Tibial artery (tissue), 4 donors: ENCODE measurements at regions not wholly inside any gene's neighbourhood (a gene's known extent, or its start where the extent isn't known, plus 50 kb on each side); places are given as distances from the start of the nearest gene placed in this dataset.
"Not testable (repeated sequence)": the region's sequence is repeated elsewhere in the genome, so short reads cannot be mapped to it uniquely, and the experiment has no call there.

ENCODE experiments used
- DNase-seq, 2 donors: peaks; one replicate each; pipeline ENCODE4 v3.0.0-alpha.2; 2019
- H3K27ac ChIP-seq, 2 donors: fragments of 200-600 bp; sonication (generic) in 1 of 2; 1 replicate in 1 of 2; 2 replicates in 1 of 2; pipeline ENCODE4 v1.5.1; 2018 to 2019; ENCODE audit warnings: mild to moderate bottlenecking in 1 of 2
- H3K27me3 ChIP-seq, 2 donors: fragments of 200-600 bp; sonication (generic) in 1 of 2; one replicate each; pipeline versions ENCODE4 v1.5.1 to v1.6.0; 2016 to 2019
- H3K36me3 ChIP-seq, 3 donors: fragments of 200-600 bp; sonication (generic) in 2 of 3; one replicate each; pipeline ENCODE4 v1.5.1; 2016 to 2019; ENCODE audit warnings: mild to moderate bottlenecking in 2 of 3
- H3K4me1 ChIP-seq, 4 donors: fragments of 200-600 bp; sonication (generic) in 2 of 4; 1 replicate in 3 of 4; 2 replicates in 1 of 4; pipeline ENCODE4 v1.5.1; 2016 to 2019
- H3K4me3 ChIP-seq, 2 donors: fragments of 200-600 bp; sonication (generic) in 1 of 2; 1 replicate in 1 of 2; 2 replicates in 1 of 2; pipeline ENCODE4 v1.5.1; 2018 to 2019; ENCODE audit warnings: mild to moderate bottlenecking in 2 of 2
- H3K9me3 ChIP-seq, 3 donors: fragments of 200-600 bp; sonication (generic) in 1 of 3; one replicate each; pipeline ENCODE4 v1.5.1; 2016 to 2019
- CTCF ChIP-seq, 2 experiments: fragments of 200-600 bp in 1 of 2; fragments of 450-650 bp in 1 of 2; IDR thresholded peaks; one replicate each; pipeline ENCODE4 v1.5.1; 2017 to 2019; ENCODE audit warnings: antibody characterized with exemption in 2 of 2, mild to moderate bottlenecking in 1 of 2, moderate library complexity in 1 of 2
- intact Hi-C: fragments of 100-400 bp; cut with DNase I; formaldehyde crosslinking; loops from one replicate; pipeline ENCODE4 v1.15.0; 2023; ENCODE audit warnings: low total_unique reads

GRCh38 chr13:60662595-60662994 lies 265.6 kb downstream of the TDRD3 start:
- DNase-seq, result no peak
- no peak overlapping the region for H3K4me3 ChIP-seq
- no peaks in the 10 kb centered on the region for H3K9me3 ChIP-seq
- intact Hi-C loops, result no loop called here
- no peak overlapping the region for H3K27ac ChIP-seq
- no peak for TF ChIP-seq CTCF (IDR thresholded peaks at IDR 0.05)
- H3K27me3 ChIP-seq, result no peaks in the 10 kb centered on the region
- no peaks in the 10 kb centered on the region for H3K36me3 ChIP-seq
- H3K4me1 ChIP-seq, result no peaks in the 10 kb centered on the region

- no peaks in the 10 kb centered on the region for H3K4me1 ChIP-seq
- no peak overlapping the region for H3K4me3 ChIP-seq
- no peak overlapping the region for H3K27ac ChIP-seq
- TF ChIP-seq CTCF (IDR thresholded peaks at IDR 0.05), result no peak
- H3K9me3 ChIP-seq, result no peaks in the 10 kb centered on the region
- H3K27me3 ChIP-seq, result no peaks in the 10 kb centered on the region
- DNase-seq, result no peak
- intact Hi-C loops, result no loop called here
- H3K36me3 ChIP-seq, result no peaks in the 10 kb centered on the region
These were observed 264.5 kb downstream of the TDRD3 start for GRCh38 chr13:60661521-60661920.

- not testable (repeated sequence) for H3K9me3 ChIP-seq, DNase-seq, H3K27me3 ChIP-seq, H3K36me3 ChIP-seq, H3K4me1 ChIP-seq, H3K4me3 ChIP-seq, H3K27ac ChIP-seq
- intact Hi-C loops, result loop anchor here (10.0 kb wide), 1 partner anchor 757 kb away; the partner anchor contains the start of gene PCDH20
These were observed 260.6 kb downstream of the TDRD3 start for GRCh38 chr13:60657586-60657985.

GRCh38 chr13:60655256-60655655 lies 258.2 kb downstream of the TDRD3 start:
- H3K36me3 ChIP-seq, result no peaks in the 10 kb centered on the region
- TF ChIP-seq CTCF (IDR thresholded peaks at IDR 0.05), result no peak
- DNase-seq, result no peak
- intact Hi-C loops, result loop anchor here (10.0 kb wide), 1 partner anchor 760 kb away; the partner anchor contains the start of gene PCDH20
- H3K9me3 ChIP-seq, result no peaks in the 10 kb centered on the region
- H3K4me3 ChIP-seq, result no peak overlapping the region
- H3K4me1 ChIP-seq, result no peaks in the 10 kb centered on the region
- H3K27me3 ChIP-seq, result no peaks in the 10 kb centered on the region
- no peak overlapping the region for H3K27ac ChIP-seq

- no peak overlapping the region for H3K4me3 ChIP-seq
- TF ChIP-seq CTCF (IDR thresholded peaks at IDR 0.05), result peak; percentile 32 to 52
- peak in 1 of 2 donors; percentile 37 for DNase-seq
- H3K9me3 ChIP-seq, result no peaks in the 10 kb centered on the region
- H3K4me1 ChIP-seq, result no peaks in the 10 kb centered on the region
- no peaks in the 10 kb centered on the region for H3K36me3 ChIP-seq
- H3K27me3 ChIP-seq, result no peaks in the 10 kb centered on the region
- intact Hi-C loops, result loop anchor here (10.0 kb wide), 1 partner anchor 760 kb away; the partner anchor contains the start of gene PCDH20
- no peak overlapping the region for H3K27ac ChIP-seq
These were observed 257.4 kb downstream of the TDRD3 start for GRCh38 chr13:60654415-60654814.

- Histone ChIP-seq H3K36me3 (no peaks in the 10 kb centered on the region), H3K4me1 (peaks cover 0 to 4% (median 0%) of the 10 kb centered on the region in 4 donors), H3K27ac (no peak overlapping the region), H3K9me3 (no peaks in the 10 kb centered on the region), H3K4me3 (no peak overlapping the region), H3K27me3 (no peaks in the 10 kb centered on the region)
- intact Hi-C loops, result no loop called here
- no peak for TF ChIP-seq CTCF (IDR thresholded peaks at IDR 0.05)
- DNase-seq, result no peak
These were observed 250.5 kb downstream of the TDRD3 start for GRCh38 chr13:60647547-60647946.
